HEK293T (cell line): ENCODE measurements at regions not wholly inside any gene's neighbourhood (a gene's known extent, or its start where the extent isn't known, plus 50 kb on each side); places are given as distances from the start of the nearest gene placed in this dataset.

ENCODE experiments used
- CTCF ChIA-PET: fragments of 350-600 bp; formaldehyde crosslinking; extraction: SDS; loops from one replicate; lab custom pipeline; 2021; ENCODE audit warnings: antibody characterized with exemption, inconsistent platforms; lab: Yijun Ruan, JAX
- POLR2A ChIA-PET: fragments of 350-600 bp; formaldehyde crosslinking; extraction: SDS; loops from one replicate; lab custom pipeline; 2020; ENCODE audit warnings: antibody characterized with exemption, inconsistent platforms; lab: Yijun Ruan, JAX
- DNase-seq: peaks from one replicate; pipeline ENCODE4 v3.0.0; 2012; ENCODE audit warnings: mixed read lengths; ENCODE audit errors: extremely low spot score
- ARNT ChIP-seq: fragments of 450-650 bp; IDR thresholded peaks from 2 replicates; pipeline ENCODE4 v1.6.1; 2017; ENCODE audit warnings: mild to moderate bottlenecking
- BHLHE40 ChIP-seq: fragments of 450-650 bp; IDR thresholded peaks from 2 replicates; pipeline ENCODE4 v1.6.1; 2016; ENCODE audit warnings: mild to moderate bottlenecking, moderate library complexity, borderline replicate concordance
- CTBP1 ChIP-seq: fragments of 450-650 bp; IDR thresholded peaks from 2 replicates; pipeline ENCODE4 v1.6.1; 2016; ENCODE audit warnings: borderline replicate concordance
- ELF4 ChIP-seq: fragments of 450-650 bp; IDR thresholded peaks from 2 replicates; pipeline ENCODE4 v1.6.1; 2017; ENCODE audit warnings: antibody characterized with exemption
- FOXA1 ChIP-seq: fragments of 450-650 bp; IDR thresholded peaks from 2 replicates; pipeline ENCODE4 v1.6.1; 2016; ENCODE audit warnings: mild to moderate bottlenecking
- FOXK2 ChIP-seq: fragments of 450-650 bp; IDR thresholded peaks from 2 replicates; pipeline ENCODE4 v1.6.1; 2016; ENCODE audit warnings: mild to moderate bottlenecking
- FOXM1 ChIP-seq: fragments of 450-650 bp; IDR thresholded peaks from 2 replicates; pipeline ENCODE4 v1.6.1; 2017; ENCODE audit warnings: mild to moderate bottlenecking, borderline replicate concordance
- HDGF ChIP-seq: fragments of 450-650 bp; IDR thresholded peaks from 2 replicates; pipeline ENCODE4 v1.6.1; 2017; ENCODE audit warnings: antibody characterized with exemption, borderline replicate concordance
- L3MBTL2 ChIP-seq: fragments of 450-650 bp; conservative IDR thresholded peaks from 2 replicates; pipeline ENCODE4 v1.6.1; 2016; ENCODE audit warnings: mild to moderate bottlenecking
- LEF1 ChIP-seq: fragments of 450-650 bp; IDR thresholded peaks from 2 replicates; pipeline ENCODE4 v1.6.1; 2017; ENCODE audit warnings: mild to moderate bottlenecking, borderline replicate concordance
- NFRKB ChIP-seq: fragments of 450-650 bp; IDR thresholded peaks from 2 replicates; pipeline ENCODE4 v1.6.1; 2016; ENCODE audit warnings: mild to moderate bottlenecking, moderate library complexity
- PKNOX1 ChIP-seq: fragments of 450-650 bp; IDR thresholded peaks from 2 replicates; pipeline ENCODE4 v1.6.1; 2016
- SP1 ChIP-seq: fragments of 450-650 bp; IDR thresholded peaks from 2 replicates; pipeline ENCODE4 v1.6.1; 2017
- SUZ12 ChIP-seq: fragments of 450-650 bp; IDR thresholded peaks from 2 replicates; pipeline ENCODE4 v1.6.1; 2016; ENCODE audit warnings: mild to moderate bottlenecking
- TARDBP ChIP-seq: fragments of 450-650 bp; IDR thresholded peaks from 2 replicates; pipeline ENCODE4 v1.6.1; 2016
- ZNF384 ChIP-seq: fragments of 450-650 bp; IDR thresholded peaks from 2 replicates; pipeline ENCODE4 v1.6.1; 2016

- POLR2A ChIA-PET: no interaction called here
- CTCF ChIA-PET: no interaction called here
- DNase-seq: no peak
- TF ChIP-seq CTBP1 (no peak), NFRKB (no peak), SP1 (no peak), FOXA1 (no peak), ELF4 (no peak), PKNOX1 (no peak), TARDBP (no peak), BHLHE40 (no peak), SUZ12 (no peak), FOXK2 (no peak), FOXM1 (no peak), L3MBTL2 (no peak), HDGF (no peak), LEF1 (no peak), ZNF384 (no peak), ARNT (no peak)
Measured at GRCh38 chr3:78046566-78046965, 1006.7 kb downstream of the ROBO2 start.

GRCh38 chr3:78048698-78049097 lies 1008.8 kb downstream of the ROBO2 start:
- POLR2A ChIA-PET: no interaction called here
- CTCF ChIA-PET: no interaction called here
- TF ChIP-seq HDGF (no peak), ARNT (no peak), FOXM1 (no peak), TARDBP (no peak), ZNF384 (no peak), NFRKB (no peak), FOXA1 (no peak), SP1 (no peak), SUZ12 (no peak), FOXK2 (no peak), LEF1 (no peak)
- no peak for DNase-seq

GRCh38 chr3:78049521-78049920 lies 1009.6 kb downstream of the ROBO2 start:
- ChIA-PET CTCF (no interaction called here), POLR2A (no interaction called here)
- DNase-seq: no peak
- TF ChIP-seq SUZ12 (no peak), L3MBTL2 (no peak), SP1 (no peak), FOXM1 (no peak), LEF1 (no peak), ZNF384 (no peak), NFRKB (no peak), PKNOX1 (no peak), FOXK2 (no peak), HDGF (no peak), ELF4 (no peak), BHLHE40 (no peak), TARDBP (no peak), ARNT (no peak), FOXA1 (no peak), CTBP1 (no peak)

- ChIA-PET CTCF (no interaction called here), POLR2A (no interaction called here)
- TF ChIP-seq LEF1 (no peak), ARNT (no peak), ZNF384 (no peak), BHLHE40 (no peak), FOXK2 (no peak), CTBP1 (no peak), SUZ12 (no peak), ELF4 (no peak)
- DNase-seq: no peak
Measured at GRCh38 chr3:78050276-78051065, 1010.6 kb downstream of the ROBO2 start.

GRCh38 chr3:78052746-78053145 lies 1012.8 kb downstream of the ROBO2 start:
- CTCF ChIA-PET: no interaction called here
- no peak for DNase-seq
- POLR2A ChIA-PET: no interaction called here
- TF ChIP-seq BHLHE40: no peak
- TF ChIP-seq NFRKB: no peak
- no peak for TF ChIP-seq CTBP1
- TF ChIP-seq FOXK2: no peak
- no peak for TF ChIP-seq ZNF384
- no peak for TF ChIP-seq TARDBP
- TF ChIP-seq FOXA1: no peak
- no peak for TF ChIP-seq FOXM1
- no peak for TF ChIP-seq SUZ12
- TF ChIP-seq ARNT: no peak
- no peak for TF ChIP-seq PKNOX1
- TF ChIP-seq L3MBTL2: no peak
- no peak for TF ChIP-seq SP1
- no peak for TF ChIP-seq HDGF
- no peak for TF ChIP-seq ELF4
- no peak for TF ChIP-seq LEF1

- CTCF ChIA-PET: no interaction called here
- POLR2A ChIA-PET: no interaction called here
- no peak for TF ChIP-seq ZNF384
- TF ChIP-seq L3MBTL2: no peak
- no peak for TF ChIP-seq NFRKB
- no peak for TF ChIP-seq ARNT
- TF ChIP-seq PKNOX1: no peak
- peak; percentile 7 for DNase-seq
Measured at GRCh38 chr3:78066287-78066686, 1026.4 kb downstream of the ROBO2 start.
